ENCODE measurements at regions not wholly inside any gene's neighbourhood (a gene's known extent, or its start where the extent isn't known, plus 50 kb on each side); places are given as distances from the start of the nearest gene placed in this dataset.

DNA sequence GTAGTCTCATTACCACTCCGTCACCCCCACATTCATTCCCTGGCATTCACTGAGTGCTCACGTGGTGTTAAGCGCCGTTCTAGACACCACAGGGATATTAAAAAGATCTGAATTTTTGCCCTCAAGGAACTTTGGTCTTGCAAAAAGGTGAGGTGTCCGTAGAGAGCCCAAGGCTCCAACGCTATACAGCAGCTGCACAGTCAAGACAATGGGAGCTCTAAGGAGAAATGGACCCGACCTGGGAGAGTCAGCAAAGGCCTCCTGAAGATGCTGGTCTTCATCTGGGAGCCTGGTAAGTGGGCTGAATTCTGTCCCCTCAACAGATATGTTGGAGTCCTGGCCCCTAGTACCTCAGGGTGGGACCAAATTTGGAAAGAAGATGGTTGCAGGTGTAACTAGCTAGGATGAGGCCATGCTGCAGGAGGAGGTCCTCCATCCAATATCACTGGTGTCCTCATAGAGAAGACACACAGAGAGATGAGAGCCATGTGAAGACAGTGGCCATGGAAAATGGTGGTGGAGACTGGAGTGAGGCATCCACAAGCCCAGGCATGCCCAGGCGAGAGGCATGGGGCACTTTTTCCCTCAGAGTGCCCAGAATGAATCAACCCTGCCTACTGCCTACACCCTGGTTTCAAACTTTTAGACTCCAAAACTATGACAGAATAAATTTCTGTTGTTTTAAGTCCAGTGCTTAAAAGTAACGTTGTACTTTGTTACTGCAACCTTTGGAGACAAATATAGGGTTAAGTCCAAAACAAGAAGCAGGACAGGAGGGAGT, 247.3 kb downstream of the TTC32 start:
- H3K4me3 ChIP-seq (ENCODE audit: insufficient read length, low read depth): no peak overlapping the region
- no peaks in the 10 kb centered on the region for H3K36me3 ChIP-seq (ENCODE audit: insufficient read depth, insufficient read length, low read length)
- peaks cover 3% of the 10 kb centered on the region for H3K4me1 ChIP-seq (ENCODE audit: insufficient read depth, insufficient read length)
- H3K9me3 ChIP-seq (ENCODE audit: insufficient read depth, low read length): no peaks in the 10 kb centered on the region
- no peak for DNase-seq (ENCODE audit: low read depth, low spot score)
- H3K27me3 ChIP-seq (ENCODE audit: insufficient read depth, insufficient read length): no peaks in the 10 kb centered on the region
- no peak overlapping the region for H3K9ac ChIP-seq (ENCODE audit: insufficient read length, low read depth)
- TF ChIP-seq YY1 (IDR thresholded peaks at IDR 0.05; ENCODE audit: insufficient read depth, insufficient read length) (no peak), SUZ12 (IDR thresholded peaks at IDR 0.05; ENCODE audit: extremely low read depth, insufficient read depth, insufficient read length) (no peak), ZNF274 (IDR thresholded peaks at IDR 0.05; ENCODE audit: low read depth, low read length) (no peak)

DNA sequence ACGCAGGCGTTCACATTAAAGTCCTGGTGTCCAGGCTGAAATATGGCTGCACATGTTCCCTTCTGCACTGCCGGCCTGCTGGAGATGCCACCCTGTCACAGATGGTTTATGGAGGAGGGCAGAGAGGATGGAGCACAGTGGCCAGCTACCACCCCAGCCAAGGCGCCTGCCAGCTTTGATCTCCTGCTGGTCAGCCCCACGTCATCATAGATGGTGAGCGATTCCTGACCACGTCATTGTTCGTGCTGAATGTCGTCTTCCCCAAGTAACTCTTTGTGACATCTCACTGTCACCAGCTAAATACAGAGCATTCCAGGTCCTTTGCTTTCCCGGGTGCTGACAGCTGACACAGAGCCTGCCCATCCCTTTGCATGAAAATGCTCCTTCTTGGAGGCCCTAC, 248.3 kb downstream of the TTC32 start:
- Histone ChIP-seq H3K36me3 (ENCODE audit: insufficient read depth, insufficient read length, low read length) (no peaks in the 10 kb centered on the region), H3K9me3 (ENCODE audit: insufficient read depth, low read length) (no peaks in the 10 kb centered on the region), H3K27me3 (ENCODE audit: insufficient read depth, insufficient read length) (no peaks in the 10 kb centered on the region), H3K4me1 (ENCODE audit: insufficient read depth, insufficient read length) (peaks cover 3% of the 10 kb centered on the region), H3K4me3 (ENCODE audit: insufficient read length, low read depth) (no peak overlapping the region), H3K9ac (ENCODE audit: insufficient read length, low read depth) (no peak overlapping the region)
- TF ChIP-seq ZNF274 (IDR thresholded peaks at IDR 0.05; ENCODE audit: low read depth, low read length) (no peak), SUZ12 (IDR thresholded peaks at IDR 0.05; ENCODE audit: extremely low read depth, insufficient read depth, insufficient read length) (no peak), YY1 (IDR thresholded peaks at IDR 0.05; ENCODE audit: insufficient read depth, insufficient read length) (no peak)
- DNase-seq (ENCODE audit: low read depth, low spot score): no peak

DNA sequence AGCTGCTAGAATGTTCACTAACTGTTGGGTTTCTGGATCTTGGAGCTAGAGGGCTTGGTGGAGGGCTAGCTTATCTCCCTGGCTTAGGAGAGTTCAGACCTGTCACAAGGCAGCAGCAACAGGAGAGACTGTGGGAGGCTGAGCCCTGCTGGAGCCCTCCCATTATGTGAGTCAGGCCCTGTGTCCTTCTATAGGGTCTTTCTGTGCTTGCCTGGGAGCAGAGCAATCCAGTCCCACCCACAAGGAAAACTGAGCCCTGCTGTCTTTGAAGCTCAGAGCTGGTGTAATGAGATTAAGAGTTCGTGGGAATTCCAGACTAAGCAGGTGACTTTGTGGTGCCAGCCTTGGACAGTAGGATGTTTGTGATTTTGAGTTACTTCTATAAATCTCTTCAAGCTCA, 249.0 kb downstream of the TTC32 start:
- no peaks in the 10 kb centered on the region for H3K36me3 ChIP-seq (ENCODE audit: insufficient read depth, insufficient read length, low read length)
- DNase-seq (ENCODE audit: low read depth, low spot score): no peak
- H3K4me3 ChIP-seq (ENCODE audit: insufficient read length, low read depth): no peak overlapping the region
- H3K27me3 ChIP-seq (ENCODE audit: insufficient read depth, insufficient read length): no peaks in the 10 kb centered on the region
- no peak overlapping the region for H3K9ac ChIP-seq (ENCODE audit: insufficient read length, low read depth)
- H3K4me1 ChIP-seq (ENCODE audit: insufficient read depth, insufficient read length): peaks cover 3% of the 10 kb centered on the region
- TF ChIP-seq SUZ12 (IDR thresholded peaks at IDR 0.05; ENCODE audit: extremely low read depth, insufficient read depth, insufficient read length) (no peak), ZNF274 (IDR thresholded peaks at IDR 0.05; ENCODE audit: low read depth, low read length) (no peak), YY1 (IDR thresholded peaks at IDR 0.05; ENCODE audit: insufficient read depth, insufficient read length) (no peak)
- no peaks in the 10 kb centered on the region for H3K9me3 ChIP-seq (ENCODE audit: insufficient read depth, low read length)

DNA sequence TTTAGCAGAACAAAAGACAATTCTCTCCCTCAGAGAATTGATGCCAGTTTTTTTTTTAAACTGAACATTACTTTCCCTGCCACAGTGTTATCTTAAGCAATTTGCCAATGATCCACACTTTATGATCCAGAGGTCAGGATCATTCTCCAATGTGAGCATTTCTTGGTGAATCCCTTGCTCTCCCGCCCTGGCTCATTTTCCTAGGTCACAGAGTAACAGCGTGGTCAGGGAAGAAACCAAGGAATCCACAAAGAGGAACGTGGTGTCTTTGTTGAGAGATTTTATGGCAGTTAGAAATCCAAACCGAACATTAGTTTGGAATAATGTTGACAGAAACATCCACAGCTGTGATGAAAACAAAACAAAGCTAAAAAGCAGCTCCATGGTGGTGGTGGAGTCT, 250.3 kb downstream of the TTC32 start:
- no peaks in the 10 kb centered on the region for H3K9me3 ChIP-seq (ENCODE audit: insufficient read depth, low read length)
- no peak overlapping the region for H3K4me3 ChIP-seq (ENCODE audit: insufficient read length, low read depth)
- H3K27me3 ChIP-seq (ENCODE audit: insufficient read depth, insufficient read length): no peaks in the 10 kb centered on the region
- H3K9ac ChIP-seq (ENCODE audit: insufficient read length, low read depth): no peak overlapping the region
- no peak for TF ChIP-seq YY1 (IDR thresholded peaks at IDR 0.05; ENCODE audit: insufficient read depth, insufficient read length)
- no peak for TF ChIP-seq SUZ12 (IDR thresholded peaks at IDR 0.05; ENCODE audit: extremely low read depth, insufficient read depth, insufficient read length)
- DNase-seq (ENCODE audit: low read depth, low spot score): no peak
- H3K36me3 ChIP-seq (ENCODE audit: insufficient read depth, insufficient read length, low read length): no peaks in the 10 kb centered on the region
- peaks cover 3% of the 10 kb centered on the region for H3K4me1 ChIP-seq (ENCODE audit: insufficient read depth, insufficient read length)

DNA sequence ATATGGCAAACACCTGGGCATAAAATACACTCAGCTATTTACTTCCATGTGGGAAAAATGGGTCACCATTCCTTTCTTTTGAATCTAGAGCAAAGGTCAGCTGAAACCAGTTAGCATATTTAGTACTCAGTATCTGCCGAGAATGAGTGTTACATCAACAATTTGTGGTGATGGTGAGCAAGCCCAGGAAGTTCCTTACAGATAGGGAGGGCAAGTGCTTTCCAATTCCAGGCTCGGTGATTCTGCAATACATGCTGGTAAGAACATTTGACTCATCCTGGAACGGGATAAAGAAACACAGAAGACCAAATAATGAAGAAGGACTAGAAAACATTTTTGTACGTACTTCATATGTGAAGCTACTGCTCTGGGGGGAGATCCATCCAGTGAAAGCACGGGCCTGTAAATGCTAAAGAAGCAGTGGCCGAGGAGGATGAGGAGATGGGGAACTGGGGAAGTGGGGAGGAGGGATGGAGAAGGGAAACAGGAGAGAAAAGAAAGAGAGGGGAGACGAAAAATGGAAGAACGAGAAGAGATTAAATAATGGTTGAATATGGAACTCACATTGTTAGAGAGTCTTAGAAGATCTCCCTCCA, 251.9 kb downstream of the TTC32 start:
- no peak overlapping the region for H3K4me3 ChIP-seq (ENCODE audit: insufficient read length, low read depth)
- DNase-seq (ENCODE audit: low read depth, low spot score): no peak
- no peaks in the 10 kb centered on the region for H3K9me3 ChIP-seq (ENCODE audit: insufficient read depth, low read length)
- TF ChIP-seq YY1 (IDR thresholded peaks at IDR 0.05; ENCODE audit: insufficient read depth, insufficient read length) (no peak), ZNF274 (IDR thresholded peaks at IDR 0.05; ENCODE audit: low read depth, low read length) (no peak), SUZ12 (IDR thresholded peaks at IDR 0.05; ENCODE audit: extremely low read depth, insufficient read depth, insufficient read length) (no peak)
- H3K27me3 ChIP-seq (ENCODE audit: insufficient read depth, insufficient read length): no peaks in the 10 kb centered on the region
- no peaks in the 10 kb centered on the region for H3K36me3 ChIP-seq (ENCODE audit: insufficient read depth, insufficient read length, low read length)
- peaks cover 3% of the 10 kb centered on the region for H3K4me1 ChIP-seq (ENCODE audit: insufficient read depth, insufficient read length)
- no peak overlapping the region for H3K9ac ChIP-seq (ENCODE audit: insufficient read length, low read depth)

DNA sequence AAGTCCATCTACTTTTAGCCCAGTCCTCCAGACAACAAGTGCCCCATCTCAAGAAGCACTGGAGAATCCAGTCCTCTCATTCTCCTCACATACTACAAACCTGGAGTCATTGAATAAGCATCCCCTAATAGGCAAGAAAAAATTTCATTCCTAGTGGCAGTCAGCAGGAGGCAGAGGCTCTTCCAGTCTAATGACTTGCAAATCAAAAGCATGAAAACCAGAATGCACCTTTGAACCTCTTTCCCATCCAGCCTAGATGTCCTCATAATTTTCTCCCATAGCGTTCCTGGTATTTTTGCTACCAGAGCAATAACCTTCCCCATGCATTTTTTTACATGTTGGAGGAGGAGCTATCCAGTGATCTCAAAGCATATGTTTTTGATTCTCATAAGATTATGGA, 252.6 kb downstream of the TTC32 start:
- Histone ChIP-seq H3K9ac (ENCODE audit: insufficient read length, low read depth) (no peak overlapping the region), H3K27me3 (ENCODE audit: insufficient read depth, insufficient read length) (no peaks in the 10 kb centered on the region), H3K4me3 (ENCODE audit: insufficient read length, low read depth) (no peak overlapping the region), H3K9me3 (ENCODE audit: insufficient read depth, low read length) (no peaks in the 10 kb centered on the region), H3K4me1 (ENCODE audit: insufficient read depth, insufficient read length) (peaks cover 3% of the 10 kb centered on the region), H3K36me3 (ENCODE audit: insufficient read depth, insufficient read length, low read length) (no peaks in the 10 kb centered on the region)
- DNase-seq (ENCODE audit: low read depth, low spot score): no peak
- TF ChIP-seq ZNF274 (IDR thresholded peaks at IDR 0.05; ENCODE audit: low read depth, low read length): no peak
- no peak for TF ChIP-seq SUZ12 (IDR thresholded peaks at IDR 0.05; ENCODE audit: extremely low read depth, insufficient read depth, insufficient read length)
- TF ChIP-seq YY1 (IDR thresholded peaks at IDR 0.05; ENCODE audit: insufficient read depth, insufficient read length): no peak

DNA sequence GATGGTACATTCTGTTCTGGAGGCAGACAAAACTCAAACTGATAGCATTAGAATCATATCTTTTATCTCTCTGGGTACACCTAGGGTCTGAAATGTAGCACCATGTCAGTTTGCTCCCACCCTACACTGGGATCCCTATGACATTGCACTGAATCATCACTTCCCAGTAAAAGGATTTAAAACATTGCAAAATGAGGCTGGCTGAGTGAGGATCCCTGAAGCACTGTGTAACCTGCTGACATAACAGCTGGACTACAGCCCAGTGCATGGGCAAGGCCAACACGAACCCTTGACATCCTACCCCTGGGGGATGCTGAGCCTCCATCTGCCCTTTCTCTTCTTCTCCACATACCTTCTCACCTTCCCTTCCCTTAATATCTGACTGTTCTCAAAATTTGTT, 253.2 kb downstream of the TTC32 start:
- Histone ChIP-seq H3K4me3 (ENCODE audit: insufficient read length, low read depth) (no peak overlapping the region), H3K36me3 (ENCODE audit: insufficient read depth, insufficient read length, low read length) (no peaks in the 10 kb centered on the region), H3K9me3 (ENCODE audit: insufficient read depth, low read length) (no peaks in the 10 kb centered on the region), H3K4me1 (ENCODE audit: insufficient read depth, insufficient read length) (no peaks in the 10 kb centered on the region), H3K9ac (ENCODE audit: insufficient read length, low read depth) (no peak overlapping the region), H3K27me3 (ENCODE audit: insufficient read depth, insufficient read length) (no peaks in the 10 kb centered on the region)
- TF ChIP-seq ZNF274 (IDR thresholded peaks at IDR 0.05; ENCODE audit: low read depth, low read length) (no peak), YY1 (IDR thresholded peaks at IDR 0.05; ENCODE audit: insufficient read depth, insufficient read length) (no peak), SUZ12 (IDR thresholded peaks at IDR 0.05; ENCODE audit: extremely low read depth, insufficient read depth, insufficient read length) (no peak)
- no peak for DNase-seq (ENCODE audit: low read depth, low spot score)
